HEK293 (cell line): ENCODE measurements at regions not wholly inside any gene's neighbourhood (a gene's known extent, or its start where the extent isn't known, plus 50 kb on each side); places are given as distances from the start of the nearest gene placed in this dataset.

Source experiments
- CTCF ChIA-PET: fragments of 350-600 bp; formaldehyde crosslinking; extraction: SDS; loops from one replicate; lab custom pipeline; 2021; ENCODE audit warnings: antibody characterized with exemption; lab: Yijun Ruan, JAX
- POLR2A ChIA-PET: fragments of 300-600 bp; formaldehyde crosslinking; extraction: SDS; loops from one replicate; lab custom pipeline; 2020; ENCODE audit warnings: antibody characterized with exemption, inconsistent platforms; lab: Yijun Ruan, JAX
- H3K27ac ChIP-seq: fragments of 200-500 bp; sonication (Bioruptor generic); 2 replicates; pipeline ENCODE4 v1.5.1; 2014; ENCODE audit warnings: low read depth, low read length, control low read depth, inconsistent platforms; ENCODE audit errors: extremely low read depth
- H3K36me3 ChIP-seq, 2 experiments: fragments of 200-500 bp in 1 of 2; sonication (Bioruptor generic) in 1 of 2; 1 replicate in 1 of 2; 2 replicates in 1 of 2; pipeline ENCODE4 v1.5.1; 2014 to 2017; ENCODE audit warnings: inconsistent platforms in 2 of 2, low read length in 2 of 2; ENCODE audit not compliant: control insufficient read depth in 2 of 2, insufficient read depth in 1 of 2
- H3K4me1 ChIP-seq: fragments of 200-500 bp; sonication (Bioruptor generic); 2 replicates; pipeline ENCODE4 v1.5.1; 2014; ENCODE audit warnings: mild to moderate bottlenecking, low read length, inconsistent platforms; ENCODE audit not compliant: control insufficient read depth, insufficient read depth
- H3K4me3 ChIP-seq: 2 replicates; pipeline ENCODE4 v1.5.1; 2011; ENCODE audit warnings: low read depth, mild to moderate bottlenecking, control low read depth, low read length, moderate library complexity
- H3K9me3 ChIP-seq: fragments of 200-500 bp; sonication (Bioruptor generic); 2 replicates; pipeline ENCODE4 v1.5.1; 2014; ENCODE audit warnings: low read depth, low read length, inconsistent platforms; ENCODE audit not compliant: control insufficient read depth, insufficient read depth
- MEIS1 ChIP-seq: sonication (generic); formaldehyde crosslinking; IDR thresholded peaks from 2 replicates; pipeline ENCODE4 v1.8.1; 2022; ENCODE audit warnings: missing genetic modification reagents, mild to moderate bottlenecking, borderline replicate concordance
- SP2 ChIP-seq: fragments of 450-650 bp; formaldehyde crosslinking; IDR thresholded peaks from 2 replicates; pipeline ENCODE4 v1.5.1; 2016; ENCODE audit warnings: missing biosample characterization, missing genetic modification characterization
- YY1 ChIP-seq: fragments of 450-650 bp; formaldehyde crosslinking; IDR thresholded peaks from 2 replicates; pipeline ENCODE4 v1.5.1; 2018; ENCODE audit warnings: missing biosample characterization, missing genetic modification characterization
- ZBTB20 ChIP-seq: fragments of 450-650 bp; formaldehyde crosslinking; IDR thresholded peaks from 2 replicates; pipeline ENCODE4 v1.5.1; 2016; ENCODE audit warnings: missing biosample characterization, missing genetic modification characterization
- ZFP37 ChIP-seq: fragments of 450-650 bp; formaldehyde crosslinking; IDR thresholded peaks from 2 replicates; pipeline ENCODE4 v1.5.1; 2016; ENCODE audit warnings: missing biosample characterization, missing genetic modification characterization
- ZNF10 ChIP-seq: fragments of 450-650 bp; formaldehyde crosslinking; IDR thresholded peaks from 2 replicates; pipeline ENCODE4 v1.5.1; 2017; ENCODE audit warnings: missing biosample characterization, missing genetic modification characterization
- ZNF211 ChIP-seq: fragments of 450-650 bp; formaldehyde crosslinking; IDR thresholded peaks from 2 replicates; pipeline ENCODE4 v1.5.1; 2016; ENCODE audit warnings: low read depth, missing biosample characterization, missing genetic modification characterization
- ZNF37A ChIP-seq: fragments of 450-650 bp; IDR thresholded peaks from 2 replicates; pipeline ENCODE4 v1.5.1; 2018; ENCODE audit warnings: missing biosample characterization, missing genetic modification characterization
- ZNF423 ChIP-seq: fragments of 450-650 bp; formaldehyde crosslinking; IDR thresholded peaks from 2 replicates; pipeline ENCODE4 v1.5.1; 2016; ENCODE audit warnings: missing biosample characterization, missing genetic modification characterization
- ZNF433 ChIP-seq: fragments of 450-650 bp; formaldehyde crosslinking; IDR thresholded peaks from 2 replicates; pipeline ENCODE4 v1.5.1; 2016; ENCODE audit warnings: missing biosample characterization, missing genetic modification characterization, low read depth
- ZNF473 ChIP-seq: fragments of 450-650 bp; formaldehyde crosslinking; IDR thresholded peaks from 2 replicates; pipeline ENCODE4 v1.5.1; 2017; ENCODE audit warnings: missing biosample characterization, missing genetic modification characterization
- ZNF514 ChIP-seq: fragments of 450-650 bp; formaldehyde crosslinking; IDR thresholded peaks from 2 replicates; pipeline ENCODE4 v1.5.1; 2016; ENCODE audit warnings: missing biosample characterization, missing genetic modification characterization
- ZNF558 ChIP-seq: fragments of 450-650 bp; formaldehyde crosslinking; IDR thresholded peaks from 2 replicates; pipeline ENCODE4 v1.5.1; 2016; ENCODE audit warnings: missing biosample characterization, missing genetic modification characterization
- ZNF791 ChIP-seq: fragments of 450-650 bp; formaldehyde crosslinking; IDR thresholded peaks from 2 replicates; pipeline ENCODE4 v1.5.1; 2016; ENCODE audit warnings: missing biosample characterization, missing genetic modification characterization
- ZSCAN23 ChIP-seq: fragments of 450-650 bp; formaldehyde crosslinking; IDR thresholded peaks from 2 replicates; pipeline ENCODE4 v1.5.1; 2016; ENCODE audit warnings: missing biosample characterization, missing genetic modification characterization
- TF ChIP-seq, protein P1 (sequence below): fragments of 450-650 bp; formaldehyde crosslinking; IDR thresholded peaks from 2 replicates; pipeline ENCODE4 v1.5.1; 2016; ENCODE audit warnings: missing biosample characterization, missing genetic modification characterization

DNA sequence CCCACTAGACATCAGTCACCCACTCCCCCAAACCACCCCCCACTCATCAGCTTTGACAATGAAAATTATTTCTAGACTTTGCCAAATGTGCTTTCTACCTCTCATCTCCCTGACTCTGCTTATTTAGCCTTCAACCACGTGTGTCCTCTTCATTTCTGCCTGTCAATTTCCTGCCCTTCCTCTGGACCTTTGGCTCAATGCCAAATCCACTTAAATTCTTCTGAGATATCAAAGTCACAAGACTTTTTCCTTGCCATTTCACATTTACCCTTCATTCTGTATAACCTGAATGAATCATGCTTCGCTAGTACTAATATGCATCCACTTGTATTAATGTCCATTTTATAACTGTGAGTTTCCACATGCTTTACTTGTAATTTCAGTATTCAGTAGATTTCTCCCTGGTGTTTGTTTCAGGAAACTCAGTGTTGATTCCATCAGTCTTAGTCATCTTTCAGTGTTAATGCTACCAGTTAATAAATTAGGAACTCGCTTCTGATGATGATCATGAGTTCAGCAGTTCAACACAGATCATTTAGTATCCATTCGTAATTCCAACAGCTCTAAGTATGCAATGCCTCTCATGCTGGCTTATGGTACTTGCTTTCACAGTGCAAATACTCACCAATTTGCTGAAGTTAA lies 128.2 kb upstream of the OSTN start:
- Histone ChIP-seq H3K27ac (no peak overlapping the region), H3K4me3 (no peak overlapping the region), H3K4me1 (no peaks in the 10 kb centered on the region), H3K36me3 (no peaks in the 10 kb centered on the region), H3K9me3 (no peaks in the 10 kb centered on the region)
- ChIA-PET CTCF (no interaction called here), POLR2A (no interaction called here)
- no peak for TF ChIP-seq SP2 (tag by site-specific recombination)
- no peak for TF ChIP-seq ZNF211 (tag by site-specific recombination)
- no peak for TF ChIP-seq ZBTB20 (tag by site-specific recombination)
- TF ChIP-seq ZNF514 (tag by site-specific recombination): no peak
- TF ChIP-seq ZNF433 (tag by site-specific recombination): no peak
- TF ChIP-seq ZSCAN23 (tag by site-specific recombination): no peak

DNA sequence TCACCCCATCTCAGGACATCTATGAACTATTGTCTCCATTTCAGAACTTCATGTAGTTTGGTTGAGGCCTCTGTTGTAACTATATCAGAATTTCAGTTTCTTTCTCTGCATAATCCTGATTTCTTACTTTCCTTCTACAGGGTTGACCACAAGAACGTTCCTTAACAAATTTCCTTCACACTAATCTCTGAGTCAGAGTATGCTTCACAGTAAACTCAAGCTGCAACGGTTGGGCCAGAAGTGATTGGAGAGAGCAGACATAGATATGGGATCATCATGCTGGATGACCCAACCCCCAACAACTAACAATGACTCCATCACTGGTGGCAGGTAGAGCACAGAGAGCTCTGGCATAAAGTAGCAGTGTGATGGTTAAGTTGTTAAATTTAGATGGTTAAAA lies 128.8 kb upstream of the OSTN start:
- Histone ChIP-seq H3K4me3 (no peak overlapping the region), H3K36me3 (no peaks in the 10 kb centered on the region), H3K9me3 (no peaks in the 10 kb centered on the region), H3K4me1 (no peaks in the 10 kb centered on the region), H3K27ac (no peak overlapping the region)
- POLR2A ChIA-PET: no interaction called here
- TF ChIP-seq, protein P1, sequence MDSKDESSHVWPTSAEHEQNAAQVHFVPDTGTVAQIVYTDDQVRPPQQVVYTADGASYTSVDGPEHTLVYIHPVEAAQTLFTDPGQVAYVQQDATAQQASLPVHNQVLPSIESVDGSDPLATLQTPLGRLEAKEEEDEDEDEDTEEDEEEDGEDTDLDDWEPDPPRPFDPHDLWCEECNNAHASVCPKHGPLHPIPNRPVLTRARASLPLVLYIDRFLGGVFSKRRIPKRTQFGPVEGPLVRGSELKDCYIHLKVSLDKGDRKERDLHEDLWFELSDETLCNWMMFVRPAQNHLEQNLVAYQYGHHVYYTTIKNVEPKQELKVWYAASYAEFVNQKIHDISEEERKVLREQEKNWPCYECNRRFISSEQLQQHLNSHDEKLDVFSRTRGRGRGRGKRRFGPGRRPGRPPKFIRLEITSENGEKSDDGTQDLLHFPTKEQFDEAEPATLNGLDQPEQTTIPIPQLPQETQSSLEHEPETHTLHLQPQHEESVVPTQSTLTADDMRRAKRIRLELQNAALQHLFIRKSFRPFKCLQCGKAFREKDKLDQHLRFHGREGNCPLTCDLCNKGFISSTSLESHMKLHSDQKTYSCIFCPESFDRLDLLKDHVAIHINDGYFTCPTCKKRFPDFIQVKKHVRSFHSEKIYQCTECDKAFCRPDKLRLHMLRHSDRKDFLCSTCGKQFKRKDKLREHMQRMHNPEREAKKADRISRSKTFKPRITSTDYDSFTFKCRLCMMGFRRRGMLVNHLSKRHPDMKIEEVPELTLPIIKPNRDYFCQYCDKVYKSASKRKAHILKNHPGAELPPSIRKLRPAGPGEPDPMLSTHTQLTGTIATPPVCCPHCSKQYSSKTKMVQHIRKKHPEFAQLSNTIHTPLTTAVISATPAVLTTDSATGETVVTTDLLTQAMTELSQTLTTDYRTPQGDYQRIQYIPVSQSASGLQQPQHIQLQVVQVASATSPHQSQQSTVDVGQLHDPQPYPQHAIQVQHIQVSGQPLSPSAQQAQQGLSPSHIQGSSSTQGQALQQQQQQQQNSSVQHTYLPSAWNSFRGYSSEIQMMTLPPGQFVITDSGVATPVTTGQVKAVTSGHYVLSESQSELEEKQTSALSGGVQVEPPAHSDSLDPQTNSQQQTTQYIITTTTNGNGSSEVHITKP (tag by site-specific recombination): no peak
- TF ChIP-seq ZFP37 (tag by site-specific recombination): no peak
- no peak for TF ChIP-seq MEIS1
- TF ChIP-seq ZNF791: no peak
- CTCF ChIA-PET: no interaction called here

DNA sequence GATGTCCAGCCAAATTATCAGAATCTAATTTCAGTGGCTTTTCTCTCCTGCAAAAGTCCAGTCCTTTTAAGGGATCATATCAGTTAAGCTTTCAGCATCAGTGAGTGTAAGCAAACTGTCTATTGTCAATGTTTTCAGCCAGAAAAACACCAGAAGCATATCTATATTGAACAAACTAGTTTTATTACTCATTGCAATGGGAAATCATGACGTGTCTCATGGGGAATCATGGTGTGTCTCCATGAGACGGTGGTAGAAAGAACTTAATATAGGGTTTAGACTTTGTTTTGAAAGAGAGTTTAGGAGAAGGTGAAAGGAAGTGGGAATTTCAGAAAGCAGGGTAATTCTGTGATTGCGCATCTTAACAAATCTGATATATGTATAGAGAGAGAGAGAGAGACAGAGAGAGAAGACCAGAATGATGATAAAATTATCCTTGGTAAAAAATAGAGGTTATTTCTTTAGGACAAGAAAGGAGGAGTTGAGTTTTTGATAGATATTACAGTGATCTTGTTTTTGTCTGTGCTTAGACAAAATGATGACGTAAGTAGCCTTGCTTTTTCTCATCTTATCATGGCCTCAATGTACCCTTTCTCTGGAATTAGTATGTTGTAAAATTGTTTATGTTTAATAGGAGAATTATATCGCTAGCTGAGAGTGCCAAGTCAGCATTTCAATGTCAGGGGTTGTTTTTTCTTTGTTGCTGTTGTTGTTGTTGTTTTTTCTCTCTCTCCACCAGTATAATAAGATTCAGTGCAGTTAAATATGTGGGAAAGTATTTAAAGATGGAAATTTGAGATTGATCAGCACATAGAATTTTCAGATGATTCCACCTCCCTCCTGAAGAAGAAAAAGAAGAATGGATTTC lies 129.9 kb upstream of the OSTN start:
- Histone ChIP-seq H3K9me3 (no peaks in the 10 kb centered on the region), H3K36me3 (no peaks in the 10 kb centered on the region), H3K27ac (no peak overlapping the region), H3K4me1 (no peaks in the 10 kb centered on the region), H3K4me3 (no peak overlapping the region)
- CTCF ChIA-PET: no interaction called here
- POLR2A ChIA-PET: no interaction called here
- TF ChIP-seq ZNF37A (tag by site-specific recombination) (no peak), ZNF558 (tag by site-specific recombination) (no peak), ZNF423 (tag by site-specific recombination) (no peak), ZNF473 (tag by site-specific recombination) (no peak), ZNF10 (tag by site-specific recombination) (no peak), YY1 (tag by site-specific recombination) (no peak)
